ENCODE measurements at regions not wholly inside any gene's neighbourhood (a gene's known extent, or its start where the extent isn't known, plus 50 kb on each side); places are given as distances from the start of the nearest gene placed in this dataset.

- DNase-seq = no peak
- BruUV-seq (replicated peaks) = no TSS peak
- no peak overlapping the region for H3K27ac Mint-ChIP-seq (ENCODE audit: unreplicated experiment)
- CTCF ChIA-PET = interaction anchor here (0.5 kb wide), 2 partner anchors 198 to 330 kb away, joined by 5 read pairs; no protein-coding TSS in a partner anchor
- H3K4me3 Mint-ChIP-seq (ENCODE audit: low read depth, unreplicated experiment) = no peak overlapping the region
- H3K36me3 Mint-ChIP-seq (ENCODE audit: insufficient read depth, unreplicated experiment) = no peaks in the 10 kb centered on the region
- H3K27me3 Mint-ChIP-seq (ENCODE audit: unreplicated experiment) = no peaks in the 10 kb centered on the region
- H3K9me3 Mint-ChIP-seq (ENCODE audit: low read depth, unreplicated experiment) = no peaks in the 10 kb centered on the region
- intact Hi-C loops (cut with micrococcal nuclease; ENCODE audit: unreplicated experiment) = no loop called here
- no peaks in the 10 kb centered on the region for H3K4me1 Mint-ChIP-seq (ENCODE audit: low read depth, unreplicated experiment)
- TF ChIP-seq, protein P1, sequence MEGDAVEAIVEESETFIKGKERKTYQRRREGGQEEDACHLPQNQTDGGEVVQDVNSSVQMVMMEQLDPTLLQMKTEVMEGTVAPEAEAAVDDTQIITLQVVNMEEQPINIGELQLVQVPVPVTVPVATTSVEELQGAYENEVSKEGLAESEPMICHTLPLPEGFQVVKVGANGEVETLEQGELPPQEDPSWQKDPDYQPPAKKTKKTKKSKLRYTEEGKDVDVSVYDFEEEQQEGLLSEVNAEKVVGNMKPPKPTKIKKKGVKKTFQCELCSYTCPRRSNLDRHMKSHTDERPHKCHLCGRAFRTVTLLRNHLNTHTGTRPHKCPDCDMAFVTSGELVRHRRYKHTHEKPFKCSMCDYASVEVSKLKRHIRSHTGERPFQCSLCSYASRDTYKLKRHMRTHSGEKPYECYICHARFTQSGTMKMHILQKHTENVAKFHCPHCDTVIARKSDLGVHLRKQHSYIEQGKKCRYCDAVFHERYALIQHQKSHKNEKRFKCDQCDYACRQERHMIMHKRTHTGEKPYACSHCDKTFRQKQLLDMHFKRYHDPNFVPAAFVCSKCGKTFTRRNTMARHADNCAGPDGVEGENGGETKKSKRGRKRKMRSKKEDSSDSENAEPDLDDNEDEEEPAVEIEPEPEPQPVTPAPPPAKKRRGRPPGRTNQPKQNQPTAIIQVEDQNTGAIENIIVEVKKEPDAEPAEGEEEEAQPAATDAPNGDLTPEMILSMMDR (IDR thresholded peaks at IDR 0.05; ENCODE audit: unreplicated experiment) = no peak
These were observed 97.8 kb downstream of the TYW3 start for GRCh38 chr1:74830766-74831165.

DNA sequence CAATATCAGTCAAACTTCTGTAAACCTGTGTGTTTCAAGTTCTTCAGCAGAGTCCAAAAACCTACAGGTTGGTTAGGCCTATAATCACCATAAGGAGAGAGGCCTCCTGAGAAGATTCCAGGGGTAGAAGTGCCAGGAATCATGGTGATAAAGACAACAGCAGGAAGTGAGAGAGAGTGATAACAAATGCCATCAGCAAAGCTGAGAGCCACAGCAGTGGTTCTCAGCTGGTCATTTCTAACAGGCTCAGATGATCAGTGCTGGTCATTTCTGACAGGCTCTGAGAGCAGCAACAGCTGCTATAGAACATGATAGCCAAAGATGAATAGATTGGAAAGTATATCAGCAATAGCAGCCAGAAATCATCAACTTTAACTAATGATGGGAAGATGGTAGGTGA is 101.3 kb downstream of the TYW3 start:
- intact Hi-C loops (cut with micrococcal nuclease; ENCODE audit: unreplicated experiment) = no loop called here
- BruUV-seq (replicated peaks) = no TSS peak
- H3K27me3 Mint-ChIP-seq (ENCODE audit: unreplicated experiment) = no peaks in the 10 kb centered on the region
- H3K4me1 Mint-ChIP-seq (ENCODE audit: low read depth, unreplicated experiment) = no peaks in the 10 kb centered on the region
- no peak for DNase-seq
- H3K27ac Mint-ChIP-seq (ENCODE audit: unreplicated experiment) = no peak overlapping the region
- no peaks in the 10 kb centered on the region for H3K9me3 Mint-ChIP-seq (ENCODE audit: low read depth, unreplicated experiment)
- no peaks in the 10 kb centered on the region for H3K36me3 Mint-ChIP-seq (ENCODE audit: insufficient read depth, unreplicated experiment)
- no peak overlapping the region for H3K4me3 Mint-ChIP-seq (ENCODE audit: low read depth, unreplicated experiment)
- TF ChIP-seq, protein P1 (IDR thresholded peaks at IDR 0.05; ENCODE audit: unreplicated experiment) = no peak
- CTCF ChIA-PET = no interaction called here

DNA sequence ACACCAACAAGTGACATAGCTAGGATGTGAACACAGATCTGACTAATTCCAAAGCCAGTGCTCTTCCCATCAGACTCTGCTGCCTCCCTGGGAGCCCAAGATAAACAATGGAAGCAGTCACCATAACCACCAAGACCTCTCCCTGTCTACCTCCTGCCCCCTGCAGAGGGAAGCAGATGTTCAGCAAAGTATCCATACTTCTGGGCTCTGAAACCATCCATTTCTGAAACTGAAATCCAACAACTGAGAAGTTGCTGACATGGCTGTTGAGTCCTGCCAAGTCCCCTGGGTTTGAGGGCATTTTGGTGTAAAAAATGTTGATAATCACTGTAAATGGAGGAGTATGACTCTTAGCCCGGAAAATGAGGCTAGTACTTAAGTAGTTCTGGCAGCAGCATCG is 102.1 kb downstream of the TYW3 start:
- DNase-seq = no peak
- H3K9me3 Mint-ChIP-seq (ENCODE audit: low read depth, unreplicated experiment) = no peaks in the 10 kb centered on the region
- CTCF ChIA-PET = no interaction called here
- H3K27ac Mint-ChIP-seq (ENCODE audit: unreplicated experiment) = no peak overlapping the region
- H3K27me3 Mint-ChIP-seq (ENCODE audit: unreplicated experiment) = no peaks in the 10 kb centered on the region
- intact Hi-C loops (cut with micrococcal nuclease; ENCODE audit: unreplicated experiment) = no loop called here
- H3K4me3 Mint-ChIP-seq (ENCODE audit: low read depth, unreplicated experiment) = no peak overlapping the region
- no peaks in the 10 kb centered on the region for H3K4me1 Mint-ChIP-seq (ENCODE audit: low read depth, unreplicated experiment)
- BruUV-seq (replicated peaks) = no TSS peak
- no peaks in the 10 kb centered on the region for H3K36me3 Mint-ChIP-seq (ENCODE audit: insufficient read depth, unreplicated experiment)
- TF ChIP-seq, protein P1 (IDR thresholded peaks at IDR 0.05; ENCODE audit: unreplicated experiment) = no peak

DNA sequence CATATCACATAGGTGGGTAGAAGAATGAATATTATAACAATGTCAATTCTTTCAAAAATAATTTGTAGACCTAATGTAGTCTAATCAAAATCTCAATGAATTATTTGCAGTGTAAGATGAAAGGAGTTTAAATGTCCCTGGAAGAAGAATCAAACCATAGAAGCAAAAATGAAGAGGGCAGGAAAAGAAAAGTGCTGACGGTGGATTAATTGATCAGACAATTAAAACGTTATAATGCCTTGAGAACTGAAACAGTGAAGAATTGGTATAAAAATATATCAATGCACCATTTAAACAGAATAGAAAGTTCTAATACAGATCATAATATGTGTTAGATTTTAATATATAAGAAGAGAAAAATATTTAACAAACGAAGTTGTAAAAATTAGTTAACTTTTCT is 109.8 kb downstream of the TYW3 start:
- CTCF ChIA-PET = no interaction called here
- Mint-ChIP-seq H3K36me3 (ENCODE audit: insufficient read depth, unreplicated experiment) (no peaks in the 10 kb centered on the region), H3K4me1 (ENCODE audit: low read depth, unreplicated experiment) (no peaks in the 10 kb centered on the region), H3K4me3 (ENCODE audit: low read depth, unreplicated experiment) (no peak overlapping the region), H3K27ac (ENCODE audit: unreplicated experiment) (no peak overlapping the region), H3K27me3 (ENCODE audit: unreplicated experiment) (no peaks in the 10 kb centered on the region), H3K9me3 (ENCODE audit: low read depth, unreplicated experiment) (no peaks in the 10 kb centered on the region)
- TF ChIP-seq, protein P1 (IDR thresholded peaks at IDR 0.05; ENCODE audit: unreplicated experiment) = no peak
- no peak for DNase-seq
- intact Hi-C loops (cut with micrococcal nuclease; ENCODE audit: unreplicated experiment) = no loop called here
- BruUV-seq (replicated peaks) = no TSS peak

- no TSS peak for BruUV-seq (replicated peaks)
- CTCF ChIA-PET = no interaction called here
These were observed 114.8 kb downstream of the TYW3 start for GRCh38 chr1:74847715-74848114.

More at GRCh38 chr1:74847715-74848114, 114.8 kb downstream of the TYW3 start:
- H3K4me1 Mint-ChIP-seq (ENCODE audit: low read depth, unreplicated experiment) = no peaks in the 10 kb centered on the region
- no peaks in the 10 kb centered on the region for H3K9me3 Mint-ChIP-seq (ENCODE audit: low read depth, unreplicated experiment)
- no peak for DNase-seq
- no peaks in the 10 kb centered on the region for H3K36me3 Mint-ChIP-seq (ENCODE audit: insufficient read depth, unreplicated experiment)
- no peak overlapping the region for H3K4me3 Mint-ChIP-seq (ENCODE audit: low read depth, unreplicated experiment)
- no peak overlapping the region for H3K27ac Mint-ChIP-seq (ENCODE audit: unreplicated experiment)
- no peaks in the 10 kb centered on the region for H3K27me3 Mint-ChIP-seq (ENCODE audit: unreplicated experiment)
- TF ChIP-seq, protein P1 (IDR thresholded peaks at IDR 0.05; ENCODE audit: unreplicated experiment) = no peak
- intact Hi-C loops (cut with micrococcal nuclease; ENCODE audit: unreplicated experiment) = no loop called here
